IPS DF 4.7 (cell line): ENCODE measurements at regions not wholly inside any gene's neighbourhood (a gene's known extent, or its start where the extent isn't known, plus 50 kb on each side); places are given as distances from the start of the nearest gene placed in this dataset.
"Not testable (repeated sequence)": the region's sequence is repeated elsewhere in the genome, so short reads cannot be mapped to it uniquely, and the experiment has no call there.

Experiments
- DNase-seq: peaks from one replicate; pipeline ENCODE4 v3.0.0-alpha.2; 2013; ENCODE audit warnings: low spot score; ENCODE audit errors: extremely low read depth

- no peak for DNase-seq
These were observed 242.9 kb upstream of the TMEFF2 start for GRCh38 chr2:192437653-192438052.

- DNase-seq: no peak
These were observed 229.5 kb upstream of the TMEFF2 start for GRCh38 chr2:192424243-192424642.

DNA sequence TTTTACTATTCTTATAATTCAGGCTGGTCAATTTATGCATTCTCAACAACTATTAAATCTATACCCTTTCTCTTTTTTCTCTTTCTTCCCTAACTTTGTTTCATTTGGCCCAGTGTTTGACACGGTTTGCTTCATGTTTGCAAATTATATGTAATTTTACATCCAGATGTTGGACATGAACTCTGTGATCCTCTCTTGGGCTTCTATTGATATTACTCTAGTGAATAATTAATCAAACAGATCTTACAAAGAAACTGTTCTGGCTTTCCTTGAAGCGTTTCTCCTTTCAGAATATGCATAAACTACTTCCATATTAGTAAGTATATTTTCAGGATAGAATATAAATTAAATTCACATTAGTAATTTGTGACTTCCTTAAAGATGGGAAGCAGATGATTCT, 225.1 kb upstream of the TMEFF2 start:
- no peak for DNase-seq

GRCh38 chr2:192416060-192416459, 221.3 kb upstream of the TMEFF2 start:
- DNase-seq: no peak

- no peak for DNase-seq
These were observed 220.1 kb upstream of the TMEFF2 start for GRCh38 chr2:192414794-192415193.

GRCh38 chr2:192413812-192414681, 219.3 kb upstream of the TMEFF2 start:
- no peak for DNase-seq

DNA sequence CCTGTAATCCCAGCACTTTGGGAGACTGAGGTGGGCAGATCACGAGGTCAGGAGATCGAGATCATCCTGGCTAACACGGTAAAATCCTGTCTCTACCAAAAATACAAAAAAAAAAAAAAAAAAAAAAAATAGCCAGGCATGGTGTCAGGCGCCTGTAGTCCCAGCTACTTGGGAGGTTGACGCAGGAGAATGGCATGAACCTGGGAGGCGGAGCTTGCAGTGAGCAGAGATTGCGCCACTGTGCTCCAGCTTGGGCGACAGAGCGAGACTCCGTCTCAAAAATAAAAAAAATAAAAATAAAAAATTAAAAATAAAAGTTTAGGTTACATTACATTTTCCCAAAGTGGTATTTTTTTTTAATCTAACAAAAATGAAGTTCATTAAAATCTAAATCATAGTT, 218.1 kb upstream of the TMEFF2 start:
- DNase-seq: not testable (repeated sequence)

DNA sequence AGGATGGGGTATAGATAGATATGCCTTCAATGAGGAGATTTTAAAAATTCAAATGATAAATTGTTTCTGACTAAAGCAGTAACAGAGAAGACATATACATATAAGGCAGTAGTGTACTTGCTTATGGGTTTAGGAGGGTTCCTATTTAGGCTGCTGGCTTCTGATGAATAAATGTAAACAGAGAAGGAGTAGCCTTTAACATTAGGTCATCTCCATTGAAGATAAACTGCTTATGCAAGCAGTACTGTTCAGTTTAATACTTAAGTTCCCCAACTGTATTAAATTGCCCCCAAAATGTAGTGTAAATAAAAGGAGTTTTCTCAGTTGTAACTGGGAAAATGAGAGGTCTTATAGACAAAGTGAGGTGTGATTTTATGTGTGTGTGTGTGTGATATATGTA, 217.7 kb upstream of the TMEFF2 start:
- DNase-seq: no peak

- no peak for DNase-seq
These were observed 217.0 kb upstream of the TMEFF2 start for GRCh38 chr2:192411755-192412154.

GRCh38 chr2:192410319-192410718, 215.6 kb upstream of the TMEFF2 start:
- no peak for DNase-seq

- no peak for DNase-seq
These were observed 213.0 kb upstream of the TMEFF2 start for GRCh38 chr2:192407692-192408091.

GRCh38 chr2:192398236-192398635, 203.5 kb upstream of the TMEFF2 start:
- DNase-seq: no peak

GRCh38 chr2:192394605-192395004, 199.9 kb upstream of the TMEFF2 start:
- no peak for DNase-seq

DNA sequence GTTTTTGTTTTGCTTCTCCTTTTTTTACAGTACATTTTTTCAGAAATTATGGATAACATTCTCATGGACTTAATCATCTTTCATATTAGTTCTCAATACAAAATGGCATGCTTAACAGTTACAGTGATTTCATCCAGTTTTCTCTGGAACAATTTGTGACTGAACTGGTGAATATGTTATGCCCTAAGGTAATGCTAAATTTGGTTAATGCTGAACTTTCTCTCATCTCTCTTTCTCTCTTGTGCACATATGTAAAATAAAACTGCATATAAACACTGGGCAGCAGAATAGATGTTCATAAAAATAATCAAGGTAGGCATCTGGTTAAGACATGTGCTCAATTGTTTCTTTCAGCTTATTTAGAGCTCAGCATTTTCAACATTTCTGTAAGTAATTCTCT, 196.3 kb upstream of the TMEFF2 start:
- no peak for DNase-seq

DNA sequence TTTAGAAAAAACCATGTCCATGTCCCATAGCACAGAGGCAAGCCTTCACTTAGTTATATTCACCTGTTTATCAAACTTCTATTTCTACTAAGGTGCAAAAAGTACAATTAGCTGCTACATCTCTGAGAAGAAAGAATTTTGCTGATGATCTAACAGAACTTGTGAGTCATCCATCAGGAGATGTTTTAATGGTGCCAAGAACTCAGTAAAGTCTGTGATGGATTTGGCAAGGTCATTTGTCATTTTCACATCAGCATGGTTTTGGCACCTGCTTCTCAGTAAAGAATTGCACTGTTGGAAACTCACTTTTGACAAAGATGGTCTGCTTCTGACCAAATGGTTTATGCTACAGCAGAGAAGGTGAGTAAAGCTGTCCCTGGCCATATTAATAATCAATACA, 195.7 kb upstream of the TMEFF2 start:
- DNase-seq: no peak

DNA sequence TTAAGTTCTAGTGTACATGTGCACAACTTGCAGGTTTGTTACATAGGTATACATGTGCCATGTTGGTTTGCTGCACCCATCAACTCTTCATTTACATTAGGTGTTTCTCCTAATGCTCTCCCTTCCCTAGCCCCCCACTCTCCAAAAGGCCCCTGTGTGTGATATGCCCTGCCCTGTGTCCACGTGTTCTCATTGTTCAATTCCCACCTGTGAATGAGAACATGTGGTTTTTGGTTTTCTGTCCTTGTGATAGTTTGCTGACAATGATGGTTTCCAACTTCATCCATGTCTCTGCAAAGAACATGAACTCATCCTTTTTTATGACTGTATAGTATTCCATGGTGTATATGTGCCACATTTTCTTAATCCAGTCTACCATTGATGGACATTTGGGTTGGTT, 189.5 kb upstream of the TMEFF2 start:
- not testable (repeated sequence) for DNase-seq

DNA sequence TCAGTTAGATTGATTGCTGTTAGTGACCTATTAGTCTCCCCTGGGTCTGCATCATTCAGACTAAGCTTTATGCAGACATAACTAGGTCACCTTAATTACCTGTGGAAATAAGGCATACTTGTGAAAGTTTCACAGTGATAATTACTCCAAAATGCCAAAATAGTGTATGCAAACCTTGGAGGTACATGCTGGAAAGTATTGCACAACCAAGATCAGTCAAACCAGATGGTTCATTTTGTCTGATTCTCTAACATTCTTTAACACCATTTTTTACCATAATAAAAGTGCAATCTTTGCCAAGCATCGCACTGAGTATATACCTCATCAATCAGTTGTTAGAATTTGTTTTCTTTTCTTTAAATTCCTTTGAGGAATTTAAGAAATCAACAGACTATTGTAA, 186.3 kb upstream of the TMEFF2 start:
- no peak for DNase-seq

DNA sequence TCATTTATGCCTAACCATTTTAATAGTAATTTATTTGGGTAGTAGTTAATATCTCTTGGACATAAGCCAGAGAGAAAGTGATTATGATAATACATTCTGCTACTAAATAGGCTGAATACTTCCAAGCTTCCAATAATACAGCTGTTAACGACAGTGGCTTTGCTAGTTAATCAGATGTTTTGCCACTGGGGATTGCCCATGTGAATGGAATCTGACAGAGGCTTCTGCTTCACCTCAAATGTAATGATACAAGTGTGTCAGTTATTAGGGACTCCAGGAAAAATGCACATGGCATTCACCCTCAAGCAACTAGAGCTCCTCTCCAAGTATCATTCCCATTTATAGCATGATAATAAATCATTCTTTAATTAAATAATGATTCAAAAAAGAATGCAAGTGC, 185.0 kb upstream of the TMEFF2 start:
- no peak for DNase-seq

GRCh38 chr2:192377173-192377572, 182.4 kb upstream of the TMEFF2 start:
- no peak for DNase-seq

DNA sequence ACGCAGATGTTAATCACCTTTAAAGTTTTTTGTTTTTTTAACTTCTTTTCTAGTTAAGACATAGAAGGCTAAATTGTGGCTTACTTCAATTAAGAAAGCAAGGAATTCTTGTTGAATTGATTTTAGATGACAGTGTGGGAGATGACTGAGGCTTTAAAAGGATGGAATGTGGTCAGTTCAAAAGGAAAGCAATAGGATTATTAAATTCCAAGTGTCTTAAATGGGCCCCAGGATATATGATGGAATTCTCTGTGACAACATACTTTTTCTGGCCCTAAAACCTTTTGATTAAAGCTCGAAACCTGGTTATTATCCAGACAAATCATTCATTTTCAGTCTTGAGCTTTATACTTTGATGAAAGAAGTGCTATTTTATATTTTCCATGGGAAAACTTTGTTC, 179.0 kb upstream of the TMEFF2 start:
- DNase-seq: no peak

DNA sequence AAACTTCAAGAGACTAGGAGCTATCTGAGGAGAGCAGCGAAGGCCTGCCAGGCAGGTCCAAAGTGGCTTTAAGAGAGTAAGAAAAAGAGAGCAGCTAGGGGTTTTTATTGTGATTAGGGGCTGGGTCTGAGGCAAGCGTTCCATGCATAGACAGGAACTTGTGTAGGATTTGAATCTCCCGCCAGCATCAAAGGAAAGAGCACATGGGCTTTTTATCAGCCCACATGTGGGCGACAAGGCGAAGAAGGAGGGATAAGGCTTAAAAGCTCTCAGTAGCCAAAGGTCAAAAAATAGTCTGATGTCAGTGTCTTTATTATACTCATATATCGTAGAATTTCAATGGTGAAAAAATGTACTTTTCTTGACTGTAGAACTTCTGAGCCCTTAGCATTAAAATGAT, 178.5 kb upstream of the TMEFF2 start:
- DNase-seq: no peak

DNA sequence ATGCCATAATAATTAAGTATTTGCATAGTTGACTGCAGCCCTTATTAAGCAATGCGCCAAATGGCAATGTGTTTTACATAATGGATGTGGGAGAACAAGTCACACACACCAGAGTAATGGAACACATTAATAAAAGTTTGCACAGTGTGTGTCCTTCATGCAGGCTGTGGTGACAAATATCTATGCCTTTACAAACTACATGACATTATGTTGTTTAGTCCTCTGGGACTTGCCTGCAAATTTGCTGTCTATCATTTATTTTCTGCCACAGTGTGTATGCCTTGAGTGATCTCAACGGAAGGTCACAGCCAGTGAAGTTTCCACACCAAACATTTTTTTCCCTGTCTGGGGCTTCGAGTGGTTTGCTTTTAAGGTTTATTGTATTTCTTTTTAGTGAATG, 175.2 kb upstream of the TMEFF2 start:
- DNase-seq: no peak

- no peak for DNase-seq
These were observed 162.5 kb upstream of the TMEFF2 start for GRCh38 chr2:192357217-192357616.
